Peyer's patch (tissue), 4 donors: ENCODE measurements at regions not wholly inside any gene's neighbourhood (a gene's known extent, or its start where the extent isn't known, plus 50 kb on each side); places are given as distances from the start of the nearest gene placed in this dataset.

Experiments
- CTCF ChIP-seq, 6 experiments: fragments of 450-650 bp in 4 of 6; fragments of 200-600 bp in 2 of 6; sonication (generic) in 1 of 6; IDR thresholded peaks; one replicate each; pipeline ENCODE4 v1.5.1; 2017 to 2019; ENCODE audit warnings: antibody characterized with exemption in 6 of 6, mild to moderate bottlenecking in 3 of 6, moderate library complexity in 1 of 6
- POLR2A ChIP-seq, 2 donors: fragments of 450-650 bp; IDR thresholded peaks; one replicate each; pipeline ENCODE4 v1.5.1; 2017; ENCODE audit warnings: antibody characterized with exemption in 2 of 2, mild to moderate bottlenecking in 2 of 2, moderate library complexity in 2 of 2

GRCh38 chr1:96041470-96041869 is 680.1 kb upstream of the PTBP2 start:
- no peak for TF ChIP-seq CTCF (IDR thresholded peaks at IDR 0.05)
- TF ChIP-seq POLR2A (IDR thresholded peaks at IDR 0.05): no peak
